GM12878 (cell line): ENCODE measurements at regions not wholly inside any gene's neighbourhood (a gene's known extent, or its start where the extent isn't known, plus 50 kb on each side); places are given as distances from the start of the nearest gene placed in this dataset.

Experiments
- ATAC-seq: fragments of 200-7000 bp; cut with Tn5 transposase; 3 replicates; pipeline ENCODE4 v1.9.1; 2020; ENCODE audit warnings: mild to moderate bottlenecking, moderate library complexity
- BruUV-seq: library from RNA; stranded (reverse); fragments of 400-500 nt; replicated peaks from 2 replicates; lab custom pipeline; 2021; lab: Mats Ljungman, UMichigan
- CTCF ChIA-PET: fragments of 300-600 bp; sonication (Branson Sonifier 250); formaldehyde crosslinking; extraction: SDS; loops from one replicate; lab custom pipeline; 2021; ENCODE audit warnings: inconsistent platforms; lab: Yijun Ruan, JAX
- POLR2A ChIA-PET: fragments of 350-600 bp; formaldehyde crosslinking; extraction: SDS; loops from one replicate; lab custom pipeline; 2021; ENCODE audit warnings: inconsistent platforms; lab: Charles Lee
- RAD21 ChIA-PET: fragments of 300-600 bp; sonication (Branson Sonifier 250); formaldehyde crosslinking; loops from one replicate; lab custom pipeline; 2023; ENCODE audit warnings: antibody characterized with exemption; ENCODE audit not compliant: unreplicated experiment; lab: Charles Lee
- SMC1A ChIA-PET: fragments of 300-600 bp; sonication (Branson Sonifier 250); formaldehyde crosslinking; loops from one replicate; lab custom pipeline; 2023; ENCODE audit not compliant: unreplicated experiment, uncharacterized antibody; lab: Charles Lee
- DNase-seq: peaks from one replicate; pipeline ENCODE4 v3.0.0-alpha.2; 2011; ENCODE audit warnings: low read depth, low spot score
- FAIRE-seq: peaks from 3 replicates; lab custom pipeline; 2011; peaks lifted over from hg19 to GRCh38; lab: Jason Lieb, UNC
- H2AFZ ChIP-seq: 2 replicates; pipeline ENCODE4 v1.6.0; 2011; ENCODE audit warnings: low read depth, low read length, control low read depth; ENCODE audit not compliant: control insufficient read depth
- H3K27ac ChIP-seq: 2 replicates; pipeline ENCODE4 v1.5.1; 2011; ENCODE audit warnings: control low read depth; ENCODE audit not compliant: control insufficient read depth, insufficient read depth
- H3K27me3 ChIP-seq, 2 experiments: replicated peaks in 1 of 2; 2 replicates each; pipeline versions ENCODE4 v1.6.0 to v1.6.1; 2011; ENCODE audit warnings: low read length in 1 of 2; ENCODE audit not compliant: control insufficient read depth in 2 of 2, insufficient read depth in 2 of 2
- H3K36me3 ChIP-seq, 2 experiments: 2 replicates each; pipeline ENCODE4 v1.5.1; 2011; ENCODE audit warnings: low read length in 1 of 2; ENCODE audit not compliant: control insufficient read depth in 2 of 2, insufficient read depth in 2 of 2
- H3K4me1 ChIP-seq: 2 replicates; pipeline ENCODE4 v1.6.1; 2011; ENCODE audit warnings: mild to moderate bottlenecking, low read length, moderate library complexity, mixed read lengths; ENCODE audit not compliant: control insufficient read depth, insufficient read depth
- H3K4me2 ChIP-seq: 2 replicates; pipeline ENCODE4 v1.6.0; 2011; ENCODE audit warnings: control low read depth; ENCODE audit not compliant: control insufficient read depth, insufficient read depth
- H3K4me3 ChIP-seq: fragments of 200-600 bp; sonication (generic); 2 replicates; pipeline ENCODE4 v1.5.1; 2016
- H3K79me2 ChIP-seq: 2 replicates; pipeline ENCODE4 v1.6.0; 2011; ENCODE audit warnings: low read length; ENCODE audit not compliant: control insufficient read depth, insufficient read depth
- H3K9ac ChIP-seq: 2 replicates; pipeline ENCODE4 v1.8.0; 2011; ENCODE audit warnings: low read length, control low read depth, mixed read lengths; ENCODE audit not compliant: control insufficient read depth, insufficient read depth
- H3K9me3 ChIP-seq: replicated peaks from 3 replicates; pipeline ENCODE4 v1.5.1; 2011; ENCODE audit warnings: mild to moderate bottlenecking, low read length; ENCODE audit not compliant: control insufficient read depth, insufficient read depth
- H4K20me1 ChIP-seq: 2 replicates; pipeline ENCODE4 v1.6.0; 2011; ENCODE audit not compliant: control insufficient read depth, insufficient read depth
- ATF7 ChIP-seq: fragments of 450-650 bp; IDR thresholded peaks from 2 replicates; pipeline ENCODE4 v1.6.1; 2016; ENCODE audit warnings: low read depth, mild to moderate bottlenecking
- CBX5 ChIP-seq: sonication (generic); IDR thresholded peaks from 2 replicates; pipeline ENCODE4 v1.6.1; 2016; ENCODE audit warnings: low read depth, moderate library complexity, mild to moderate bottlenecking, inconsistent platforms
- IKZF1 ChIP-seq: fragments of 450-650 bp; conservative IDR thresholded peaks from 2 replicates; pipeline ENCODE4 v1.6.1; 2017; ENCODE audit warnings: antibody characterized with exemption, mild to moderate bottlenecking
- MXI1 ChIP-seq: fragments of 150-350 bp; IDR thresholded peaks from 2 replicates; pipeline ENCODE4 v1.6.1; 2011; ENCODE audit warnings: low read depth, mild to moderate bottlenecking, inconsistent platforms, low read length, improper control_type of control experiment
- NBN ChIP-seq: fragments of 450-650 bp; IDR thresholded peaks from 2 replicates; pipeline ENCODE4 v1.6.1; 2016
- PBX3 ChIP-seq: IDR thresholded peaks from 2 replicates; pipeline ENCODE4 v1.6.1; 2011; ENCODE audit warnings: mild to moderate bottlenecking, low read depth, low read length, moderate library complexity; ENCODE audit not compliant: insufficient replicate concordance
- RB1 ChIP-seq: fragments of 450-650 bp; formaldehyde crosslinking; IDR thresholded peaks from 2 replicates; pipeline ENCODE4 v1.6.1; 2017; ENCODE audit warnings: mild to moderate bottlenecking, borderline replicate concordance
- SMAD1 ChIP-seq: fragments of 450-650 bp; IDR thresholded peaks from 2 replicates; pipeline ENCODE4 v1.6.1; 2018; ENCODE audit warnings: mild to moderate bottlenecking, low read depth; ENCODE audit not compliant: partially characterized antibody
- TARDBP ChIP-seq: IDR thresholded peaks from 2 replicates; pipeline ENCODE4 v1.6.1; 2016; ENCODE audit warnings: borderline replicate concordance
- TCF7 ChIP-seq: IDR thresholded peaks from 2 replicates; pipeline ENCODE4 v1.6.1; 2014; ENCODE audit warnings: antibody characterized with exemption, borderline replicate concordance
- USF2 ChIP-seq: IDR thresholded peaks from 2 replicates; pipeline ENCODE4 v1.6.1; 2011; ENCODE audit warnings: low read depth, low read length, improper control_type of control experiment, borderline replicate concordance
- YY1 ChIP-seq: IDR thresholded peaks from 2 replicates; pipeline ENCODE4 v1.6.1; 2011; ENCODE audit warnings: low read depth, mild to moderate bottlenecking, low read length
- ZNF592 ChIP-seq: fragments of 450-650 bp; IDR thresholded peaks from 2 replicates; pipeline ENCODE4 v1.6.1; 2017; ENCODE audit warnings: mild to moderate bottlenecking, moderate library complexity
- ZSCAN29 ChIP-seq: fragments of 450-650 bp; IDR thresholded peaks from 2 replicates; pipeline ENCODE4 v1.6.1; 2017; ENCODE audit warnings: mild to moderate bottlenecking, moderate library complexity
- WGBS: methylation state at CpG from one replicate; pipeline ENCODE4 v1.1.6; 2016; ENCODE audit warnings: low lambda C conversion rate; ENCODE audit not compliant: insufficient replicate concordance, insufficient coverage; ENCODE audit errors: missing lambda C conversion rate; 5-methylcytosine and 5-hydroxymethylcytosine counted together
- in situ Hi-C: fragments of 300-500 bp; cut with MboI; formaldehyde crosslinking; loops from 9 replicates; pipeline ENCODE4 v1.14.3; 2018; ENCODE audit warnings: mixed read lengths
- intact Hi-C: fragments of 100-400 bp; cut with micrococcal nuclease; formaldehyde crosslinking; loops from one replicate; pipeline ENCODE4 v1.14.2; 2022; ENCODE audit not compliant: unreplicated experiment

- Histone ChIP-seq H3K4me3 (no peak overlapping the region), H3K9ac (no peak overlapping the region), H3K27ac (no peak overlapping the region), H3K36me3 (no peaks in the 10 kb centered on the region), H3K79me2 (no peaks in the 10 kb centered on the region), H3K4me1 (no peaks in the 10 kb centered on the region), H4K20me1 (no peaks in the 10 kb centered on the region), H3K9me3 (no peaks in the 10 kb centered on the region), H2AFZ (no peak overlapping the region), H3K27me3 (no peaks in the 10 kb centered on the region; a peak in 1 of 4 replicates), H3K4me2 (no peak overlapping the region)
- WGBS = 61% methylated on average over 6 of the region's 6 CpGs
- no peak for FAIRE-seq
- ChIA-PET CTCF (no interaction called here), SMC1A (interaction anchor here (0.6 to 1.2 kb wide), 2 partner anchors 89 to 131 kb away, joined by 3 read pairs; no protein-coding TSS in a partner anchor), RAD21 (no interaction called here), POLR2A (no interaction called here)
- no TSS peak for BruUV-seq
- no peak for ATAC-seq
- DNase-seq = no peak
- intact Hi-C loops (no loop called here), in situ Hi-C loops (no loop called here)
- TF ChIP-seq USF2 = no peak
- TF ChIP-seq ZNF592 = no peak
- TF ChIP-seq PBX3 = no peak
- TF ChIP-seq IKZF1 = no peak
- TF ChIP-seq TCF7 = no peak
- TF ChIP-seq ZSCAN29 = no peak
- TF ChIP-seq MXI1 = no peak
- TF ChIP-seq NBN = no peak
- TF ChIP-seq YY1 = no peak
- no peak for TF ChIP-seq CBX5
- no peak for TF ChIP-seq SMAD1
- TF ChIP-seq ATF7 = no peak
- no peak for TF ChIP-seq TARDBP
- TF ChIP-seq RB1 = no peak
Observed at GRCh38 chr13:60214213-60215055, 50.7 kb upstream of the DIAPH3 start.
